ENCODE measurements at regions not wholly inside any gene's neighbourhood (a gene's known extent, or its start where the extent isn't known, plus 50 kb on each side); places are given as distances from the start of the nearest gene placed in this dataset.

GRCh38 chr2:156784020-156784701 lies 348.0 kb downstream of the GPD2 start:
- peak; percentile 25 for DNase-seq

DNA sequence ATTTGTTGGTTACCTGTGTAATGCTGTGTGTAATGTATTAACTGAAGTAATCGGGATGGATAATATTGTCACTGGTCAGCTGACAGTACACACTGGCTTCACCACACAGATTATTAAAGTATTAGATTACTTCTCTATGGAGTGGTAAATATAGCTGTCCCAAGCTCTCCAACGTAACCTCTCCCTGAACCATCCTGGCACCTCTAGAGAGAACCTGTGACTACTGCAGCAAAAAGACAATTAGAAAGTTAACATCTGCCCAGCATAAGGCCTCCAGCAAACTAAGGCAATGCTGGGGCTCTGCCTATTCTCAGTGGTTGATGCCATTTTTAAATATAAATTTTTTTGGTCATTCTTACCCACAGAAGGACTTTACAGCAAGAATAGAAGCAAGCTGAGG lies 351.3 kb downstream of the GPD2 start:
- DNase-seq: no peak

GRCh38 chr2:156790343-156791037 lies 354.3 kb downstream of the GPD2 start:
- DNase-seq: no peak

DNA sequence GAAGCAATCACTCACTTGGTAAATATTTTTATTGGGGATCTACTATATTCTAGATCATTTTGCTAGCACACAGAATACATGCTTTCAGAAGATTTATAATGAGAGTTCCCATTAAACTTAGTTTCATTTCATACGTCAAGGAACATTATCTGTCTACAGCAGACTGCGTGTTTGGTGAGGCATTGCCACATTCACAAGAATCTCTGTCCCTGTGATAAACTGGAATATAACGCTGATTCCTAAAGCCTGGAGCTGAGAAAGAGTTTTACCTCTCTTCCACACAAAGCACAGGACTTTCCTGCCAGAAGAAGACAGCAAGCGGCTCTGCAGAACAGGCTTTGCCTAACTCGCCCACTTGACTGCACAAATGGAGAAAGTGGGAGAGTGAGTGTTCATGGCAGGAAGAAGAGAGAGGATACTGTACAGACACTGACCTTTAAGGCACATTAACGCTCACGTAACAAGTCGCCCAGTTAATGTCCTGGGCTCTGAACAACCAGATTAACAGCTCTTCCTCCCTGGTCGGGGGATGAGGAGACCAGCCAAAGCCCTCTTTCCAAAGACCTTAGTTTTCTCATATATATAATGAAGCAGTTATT lies 356.2 kb downstream of the GPD2 start:
- DNase-seq: no peak

DNA sequence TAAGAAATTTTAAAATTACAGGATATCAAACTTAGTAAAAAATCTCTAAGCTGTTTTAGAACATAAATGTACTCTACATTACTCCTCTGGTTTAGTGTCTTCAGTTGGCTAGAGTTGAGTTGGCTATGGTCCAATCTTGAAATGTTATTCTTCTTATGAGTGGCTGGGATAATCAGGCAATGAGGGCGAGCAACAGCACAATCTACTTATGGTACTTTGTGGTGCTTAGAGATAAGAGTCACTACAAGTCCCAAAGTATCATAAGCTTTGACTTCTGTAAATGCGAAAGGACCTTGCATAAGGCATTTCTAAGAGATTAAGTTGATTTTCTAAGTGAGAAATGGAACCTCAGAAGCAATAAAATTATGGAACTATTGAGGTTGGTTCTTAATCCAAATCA lies 361.7 kb downstream of the GPD2 start:
- DNase-seq: peak; percentile 16

DNA sequence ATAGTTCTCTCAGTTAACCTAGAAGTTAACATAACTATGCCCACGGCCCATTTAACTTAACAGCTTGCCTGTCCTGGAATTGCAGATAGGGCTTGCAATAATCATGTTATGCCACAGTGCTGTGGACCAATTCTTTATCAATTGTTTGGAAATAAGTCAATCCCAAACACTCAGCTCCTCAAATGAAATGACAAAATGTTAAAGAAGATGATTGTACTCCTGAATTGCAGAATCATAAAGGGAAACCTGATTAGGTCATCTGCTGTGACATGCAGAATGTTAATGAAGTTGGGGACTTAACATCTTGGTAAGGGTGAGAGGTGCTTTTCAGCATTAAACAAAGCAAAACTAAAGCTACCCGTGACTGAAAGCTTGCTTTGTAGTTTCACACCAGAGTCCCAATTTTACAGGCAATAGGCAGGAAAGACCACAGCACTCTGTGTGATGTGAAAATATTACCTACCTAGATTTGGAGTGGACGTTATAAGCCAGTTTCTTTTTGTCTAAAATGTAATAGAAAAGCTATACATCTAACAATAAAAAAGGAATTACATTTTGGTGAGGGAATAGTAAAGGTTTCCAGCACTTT lies 364.0 kb downstream of the GPD2 start:
- peak; percentile 81 for DNase-seq

- DNase-seq: peak; percentile 67
Measured at GRCh38 chr2:156800781-156801361, 364.7 kb downstream of the GPD2 start.

DNA sequence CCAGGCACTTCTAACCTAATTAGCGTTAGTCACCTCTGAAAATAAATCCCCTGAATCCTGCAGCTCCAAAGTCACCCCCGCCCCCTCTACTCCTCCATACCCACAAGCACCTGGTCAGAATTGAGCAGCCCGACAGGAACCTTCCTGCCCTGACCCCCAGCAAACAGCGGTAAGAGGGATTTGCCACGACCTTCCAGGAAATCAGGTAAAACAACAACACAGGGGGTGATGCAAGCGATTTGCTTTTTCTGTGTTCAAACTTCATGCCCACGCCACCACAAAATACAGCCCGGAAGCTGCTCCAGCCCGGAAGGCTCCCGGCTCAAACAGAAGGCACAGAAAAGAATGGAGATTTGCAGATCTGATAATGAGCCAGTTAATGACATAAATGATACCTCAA lies 367.1 kb downstream of the GPD2 start:
- DNase-seq: peak; percentile 79

- DNase-seq: peak; percentile 50
Measured at GRCh38 chr2:156803967-156804366, 367.8 kb downstream of the GPD2 start.

- DNase-seq: no peak
Measured at GRCh38 chr2:156810094-156810493, 373.9 kb downstream of the GPD2 start.

- DNase-seq: no peak
Measured at GRCh38 chr2:156812496-156812895, 376.3 kb downstream of the GPD2 start.

GRCh38 chr2:156817430-156817829 lies 381.3 kb downstream of the GPD2 start:
- DNase-seq: no peak

DNA sequence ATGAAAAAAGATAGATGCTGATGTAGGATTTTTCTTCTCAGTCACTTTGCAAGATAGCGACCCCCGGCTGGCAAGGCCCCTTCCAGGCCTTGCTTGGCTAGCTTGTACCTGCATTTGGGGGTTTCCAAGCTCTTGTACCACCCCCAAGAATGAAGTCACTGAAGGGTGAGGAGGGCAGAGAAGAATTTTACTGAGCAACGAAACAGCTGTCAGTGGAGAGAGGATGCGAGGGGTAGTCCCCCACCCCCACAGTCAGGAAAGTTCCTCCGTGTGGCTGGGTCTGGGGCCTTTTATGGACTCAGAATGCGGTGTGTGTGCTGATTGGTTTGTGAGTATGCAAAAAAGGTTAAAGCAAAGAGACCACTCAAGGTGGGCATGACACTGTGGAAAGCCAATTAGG lies 382.0 kb downstream of the GPD2 start:
- no peak for DNase-seq

DNA sequence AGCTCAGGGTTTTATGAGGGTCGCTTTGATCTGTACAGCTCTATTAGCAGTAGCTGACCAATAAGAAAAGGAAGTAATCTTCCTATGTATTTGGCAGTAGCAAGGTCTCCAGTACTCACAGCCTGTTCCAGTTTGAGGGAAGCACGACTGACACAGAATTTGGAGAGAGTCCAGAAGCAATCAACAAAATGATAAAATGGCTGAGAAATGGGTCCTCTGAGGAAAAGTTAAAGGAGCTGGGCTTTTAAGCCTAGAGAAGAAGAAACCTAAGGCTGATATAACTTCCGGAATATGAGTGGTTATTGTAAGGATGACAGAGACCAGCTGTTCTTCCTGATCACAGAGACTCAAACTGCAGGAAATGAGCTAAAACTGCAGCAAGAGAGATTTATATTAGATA lies 382.8 kb downstream of the GPD2 start:
- DNase-seq: no peak

- no peak for DNase-seq
Measured at GRCh38 chr2:156826341-156826933, 390.3 kb downstream of the GPD2 start.

GRCh38 chr2:156834431-156834830 lies 398.3 kb downstream of the GPD2 start:
- DNase-seq: no peak

GRCh38 chr2:156837635-156838370 lies 401.6 kb downstream of the GPD2 start:
- no peak for DNase-seq

- no peak for DNase-seq
Measured at GRCh38 chr2:156841321-156841720, 405.1 kb downstream of the GPD2 start.

DNA sequence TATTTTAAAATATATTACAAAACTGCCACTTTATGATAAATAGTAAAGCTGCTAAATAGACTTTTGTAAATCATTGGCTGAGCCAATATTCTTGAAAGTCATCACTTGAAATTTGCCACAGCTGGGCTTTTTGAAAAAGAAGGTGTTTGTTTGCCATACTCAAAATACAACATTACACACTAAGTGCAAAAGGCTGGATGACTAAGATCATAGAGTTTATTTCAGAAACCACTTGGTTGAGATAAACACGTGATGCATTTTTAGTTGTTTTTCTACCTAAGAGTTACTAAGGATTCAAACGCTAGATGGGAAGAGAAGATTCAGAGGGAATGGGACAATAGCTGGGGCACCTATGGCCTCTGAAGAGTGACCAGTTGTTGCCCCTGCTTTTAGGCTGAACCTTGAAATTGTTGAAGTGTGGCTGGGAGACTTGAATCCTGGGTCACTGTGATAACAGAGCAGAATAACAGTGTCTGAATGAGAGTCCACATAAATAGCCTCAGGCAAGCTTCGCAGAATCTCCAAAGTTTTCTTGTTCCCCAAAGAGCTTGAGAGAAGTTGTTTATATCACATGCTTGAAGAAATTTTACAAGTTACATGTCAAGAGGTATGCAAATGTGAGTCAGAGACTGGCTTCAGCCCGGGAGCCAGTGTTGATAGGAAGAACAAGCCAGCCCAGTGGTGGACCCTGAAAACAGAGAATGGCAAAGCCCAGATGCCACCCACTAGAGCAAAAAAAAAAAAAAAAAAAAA lies 409.8 kb downstream of the GPD2 start:
- no peak for DNase-seq

GRCh38 chr2:156852210-156852609 lies 405.3 kb upstream of the GALNT5 start:
- no peak for DNase-seq

- no peak for DNase-seq
Measured at GRCh38 chr2:156852681-156853080, 404.8 kb upstream of the GALNT5 start.

DNA sequence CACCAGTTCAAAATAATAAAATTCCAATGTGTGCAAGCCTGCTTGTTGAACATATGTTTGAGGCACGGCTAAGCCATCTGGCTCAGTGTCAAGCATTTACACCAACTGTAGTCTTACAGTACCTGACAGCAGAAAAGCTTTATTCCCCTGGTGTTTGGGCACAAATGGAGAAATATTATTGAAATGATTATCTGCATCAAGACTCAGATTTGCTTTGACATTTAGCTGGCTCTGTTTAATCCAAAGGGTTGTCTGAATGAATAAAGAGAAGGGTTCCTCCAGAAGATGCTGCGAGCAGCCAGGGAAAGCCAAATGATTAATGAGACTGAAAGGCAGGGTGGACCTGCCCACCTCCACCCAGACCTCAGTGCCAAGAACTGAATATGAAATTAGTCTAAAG lies 393.2 kb upstream of the GALNT5 start:
- peak; percentile 87 for DNase-seq

Data from NCI-H2227 treated with DMSO at 0.1 percent for 48 hours (cell line).